A549 (cell line): ENCODE measurements at regions not wholly inside any gene's neighbourhood (a gene's known extent, or its start where the extent isn't known, plus 50 kb on each side); places are given as distances from the start of the nearest gene placed in this dataset.

Source experiments
- ESRRA ChIP-seq: fragments of 150-350 bp; IDR thresholded peaks from 2 replicates; pipeline ENCODE4 v1.6.1; 2014; ENCODE audit warnings: mild to moderate bottlenecking, low read length, borderline replicate concordance
- NR3C1 ChIP-seq: fragments of >200 bp; sonication (Bioruptor Twin); formaldehyde crosslinking; IDR thresholded peaks from 3 replicates; pipeline ENCODE4 v1.6.1; 2017
- PBX3 ChIP-seq: IDR thresholded peaks from 2 replicates; pipeline ENCODE4 v1.6.1; 2012
- POLR2A ChIP-seq: IDR thresholded peaks from 2 replicates; pipeline ENCODE4 v1.6.1; 2012; ENCODE audit warnings: mild to moderate bottlenecking, low read length
- RARB ChIP-seq: fragments of 250-450 bp; sonication (Bioruptor Pico); IDR thresholded peaks from 2 replicates; pipeline ENCODE4 v1.8.0; 2021; ENCODE audit warnings: mild to moderate bottlenecking, moderate library complexity
- TF ChIP-seq, protein P1 (sequence below): fragments of >200 bp; sonication (Bioruptor Twin); formaldehyde crosslinking; IDR thresholded peaks from 3 replicates; pipeline ENCODE4 v1.5.1; 2016

DNA sequence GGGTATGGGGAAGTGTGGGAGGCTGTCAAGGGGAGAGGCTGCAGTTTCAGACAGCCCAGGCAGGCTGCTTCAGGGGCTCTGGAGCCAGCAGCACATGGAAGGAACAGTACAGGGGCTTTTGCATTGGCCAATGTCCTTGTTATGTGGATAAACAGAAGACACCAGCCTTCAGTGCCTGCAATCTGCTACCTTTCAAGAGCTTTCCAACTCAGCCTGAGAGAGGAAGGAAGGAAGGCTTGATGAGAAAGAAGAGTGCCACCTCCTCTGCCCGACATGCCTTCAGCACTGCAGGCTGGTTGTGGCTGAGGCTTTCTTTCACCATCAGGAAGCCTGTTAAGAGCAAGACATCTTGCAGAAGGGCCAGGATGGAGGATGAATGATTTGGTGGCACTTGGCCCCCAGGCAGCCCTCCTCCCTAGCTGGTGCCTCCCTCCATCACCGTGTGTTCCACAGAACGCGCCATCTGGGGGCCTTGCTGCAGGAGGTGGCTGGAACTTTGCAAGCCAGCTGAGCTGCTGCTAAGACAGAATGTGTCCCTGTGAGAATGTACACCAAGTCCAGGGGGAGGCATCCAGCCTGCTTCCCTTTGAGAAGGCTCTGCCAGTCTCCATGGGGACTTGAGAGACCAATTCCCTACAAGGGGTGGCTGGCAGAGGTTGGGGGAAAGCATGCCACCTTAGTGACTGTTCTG lies 372.4 kb upstream of the PROX1 start:
- TF ChIP-seq NR3C1 (no peak), POLR2A (no peak), PBX3 (no peak), ESRRA (no peak), RARB (CRISPR knock-in tag) (no peak)
- TF ChIP-seq, protein P1, sequence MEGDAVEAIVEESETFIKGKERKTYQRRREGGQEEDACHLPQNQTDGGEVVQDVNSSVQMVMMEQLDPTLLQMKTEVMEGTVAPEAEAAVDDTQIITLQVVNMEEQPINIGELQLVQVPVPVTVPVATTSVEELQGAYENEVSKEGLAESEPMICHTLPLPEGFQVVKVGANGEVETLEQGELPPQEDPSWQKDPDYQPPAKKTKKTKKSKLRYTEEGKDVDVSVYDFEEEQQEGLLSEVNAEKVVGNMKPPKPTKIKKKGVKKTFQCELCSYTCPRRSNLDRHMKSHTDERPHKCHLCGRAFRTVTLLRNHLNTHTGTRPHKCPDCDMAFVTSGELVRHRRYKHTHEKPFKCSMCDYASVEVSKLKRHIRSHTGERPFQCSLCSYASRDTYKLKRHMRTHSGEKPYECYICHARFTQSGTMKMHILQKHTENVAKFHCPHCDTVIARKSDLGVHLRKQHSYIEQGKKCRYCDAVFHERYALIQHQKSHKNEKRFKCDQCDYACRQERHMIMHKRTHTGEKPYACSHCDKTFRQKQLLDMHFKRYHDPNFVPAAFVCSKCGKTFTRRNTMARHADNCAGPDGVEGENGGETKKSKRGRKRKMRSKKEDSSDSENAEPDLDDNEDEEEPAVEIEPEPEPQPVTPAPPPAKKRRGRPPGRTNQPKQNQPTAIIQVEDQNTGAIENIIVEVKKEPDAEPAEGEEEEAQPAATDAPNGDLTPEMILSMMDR: no peak
